GM21423 (cell line): ENCODE measurements at regions not wholly inside any gene's neighbourhood (a gene's known extent, or its start where the extent isn't known, plus 50 kb on each side); places are given as distances from the start of the nearest gene placed in this dataset.
A peak's percentile ranks its signal among the peaks of the same experiment; 100 is the strongest.
"Not testable (repeated sequence)": the region's sequence is repeated elsewhere in the genome, so short reads cannot be mapped to it uniquely, and the experiment has no call there.

ENCODE experiments used
- ATAC-seq: cut with Tn5 transposase; IDR thresholded peaks from one replicate; pipeline ENCODE4 v1.9.1; 2021; ENCODE audit warnings: mild to moderate bottlenecking, moderate library complexity; ENCODE audit not compliant: unreplicated experiment

- ATAC-seq = not testable (repeated sequence)
Observed at GRCh38 chr4:49117951-49118350, 131.9 kb downstream of the CWH43 start.

GRCh38 chr4:49118379-49119212 lies 132.5 kb downstream of the CWH43 start:
- not testable (repeated sequence) for ATAC-seq

GRCh38 chr4:49119345-49119744 lies 133.3 kb downstream of the CWH43 start:
- ATAC-seq = not testable (repeated sequence)

GRCh38 chr4:49120042-49120779 lies 134.1 kb downstream of the CWH43 start:
- ATAC-seq = not testable (repeated sequence)

- peak; percentile 35 for ATAC-seq
Observed at GRCh38 chr4:49120804-49121203, 134.7 kb downstream of the CWH43 start.

- not testable (repeated sequence) for ATAC-seq
Observed at GRCh38 chr4:49126443-49126842, 140.4 kb downstream of the CWH43 start.

GRCh38 chr4:49126858-49127257 lies 140.8 kb downstream of the CWH43 start:
- ATAC-seq = not testable (repeated sequence)

- ATAC-seq = not testable (repeated sequence)
Observed at GRCh38 chr4:49129385-49129784, 143.3 kb downstream of the CWH43 start.

- not testable (repeated sequence) for ATAC-seq
Observed at GRCh38 chr4:49129870-49130269, 143.8 kb downstream of the CWH43 start.

- ATAC-seq = not testable (repeated sequence)
Observed at GRCh38 chr4:49130724-49131123, 144.6 kb downstream of the CWH43 start.

GRCh38 chr4:49137043-49137442 lies 151.0 kb downstream of the CWH43 start:
- peak; percentile 51 for ATAC-seq

GRCh38 chr4:49137961-49138360 lies 151.9 kb downstream of the CWH43 start:
- ATAC-seq = not testable (repeated sequence)

- not testable (repeated sequence) for ATAC-seq
Observed at GRCh38 chr4:49138818-49139217, 152.7 kb downstream of the CWH43 start.

GRCh38 chr4:49139513-49139912 lies 153.4 kb downstream of the CWH43 start:
- ATAC-seq = peak; percentile 39

GRCh38 chr4:49140351-49140750 lies 154.3 kb downstream of the CWH43 start:
- ATAC-seq = not testable (repeated sequence)

- not testable (repeated sequence) for ATAC-seq
Observed at GRCh38 chr4:49141955-49142354, 155.9 kb downstream of the CWH43 start.

- ATAC-seq = peak; percentile 50
Observed at GRCh38 chr4:49147143-49147542, 161.1 kb downstream of the CWH43 start.

- ATAC-seq = not testable (repeated sequence)
Observed at GRCh38 chr4:49147596-49147995, 161.5 kb downstream of the CWH43 start.

GRCh38 chr4:49149006-49149975 lies 163.2 kb downstream of the CWH43 start:
- ATAC-seq = peak; percentile 75

GRCh38 chr4:49150351-49151083 lies 164.4 kb downstream of the CWH43 start:
- not testable (repeated sequence) for ATAC-seq
